WTC11 (cell line): ENCODE measurements at regions not wholly inside any gene's neighbourhood (a gene's known extent, or its start where the extent isn't known, plus 50 kb on each side); places are given as distances from the start of the nearest gene placed in this dataset.

Source experiments
- ATAC-seq: fragments of 200-7000 bp; cut with Tn5 transposase; 2 replicates; pipeline ENCODE4 v1.10.0; 2021; ENCODE audit warnings: mild to moderate bottlenecking, moderate library complexity
- CTCF ChIA-PET: fragments of 300-600 bp; sonication (Branson Sonifier 250); formaldehyde crosslinking; loops from one replicate; lab custom pipeline; 2021; ENCODE audit warnings: antibody characterized with exemption; lab: Charles Lee
- POLR2A ChIA-PET: fragments of 350-600 bp; sonication (Branson Sonifier 250); formaldehyde crosslinking; loops from one replicate; lab custom pipeline; 2021; ENCODE audit warnings: antibody characterized with exemption; lab: Charles Lee
- DNase-seq: peaks from one replicate; pipeline ENCODE4 v3.0.0; 2021; ENCODE audit warnings: low spot score
- H3K27ac Mint-ChIP-seq: 2 replicates; pipeline ENCODE4 v1.8.0; 2021; ENCODE audit warnings: mixed read lengths
- H3K27me3 Mint-ChIP-seq: 2 replicates; pipeline ENCODE4 v1.8.0; 2021; ENCODE audit warnings: low read depth, mild to moderate bottlenecking, moderate library complexity, mixed read lengths
- H3K36me3 Mint-ChIP-seq: 2 replicates; pipeline ENCODE4 v1.8.0; 2021; ENCODE audit warnings: mixed read lengths
- H3K4me1 Mint-ChIP-seq: 2 replicates; pipeline ENCODE4 v1.8.0; 2022; ENCODE audit warnings: mixed read lengths
- H3K4me3 Mint-ChIP-seq: 2 replicates; pipeline ENCODE4 v1.8.0; 2021; ENCODE audit warnings: mild to moderate bottlenecking, moderate library complexity, mixed read lengths
- H3K9me3 Mint-ChIP-seq: 2 replicates; pipeline ENCODE4 v1.8.0; 2021; ENCODE audit warnings: mixed read lengths
- CBFB ChIP-seq: sonication (generic); formaldehyde crosslinking; IDR thresholded peaks from 2 replicates; pipeline ENCODE4 v1.8.1; 2022; ENCODE audit warnings: mild to moderate bottlenecking, low read depth, missing genetic modification reagents
- IRF2 ChIP-seq: sonication (generic); formaldehyde crosslinking; IDR thresholded peaks from 2 replicates; pipeline ENCODE4 v1.8.0; 2022; ENCODE audit warnings: low read depth, missing genetic modification reagents, borderline replicate concordance
- MXD4 ChIP-seq: fragments of 250-450 bp; sonication (Bioruptor Pico); IDR thresholded peaks from 2 replicates; pipeline ENCODE4 v1.8.0; 2021; ENCODE audit warnings: mild to moderate bottlenecking, moderate library complexity, borderline replicate concordance
- NFYB ChIP-seq: sonication (generic); formaldehyde crosslinking; conservative IDR thresholded peaks from 2 replicates; pipeline ENCODE4 v1.8.0; 2022; ENCODE audit warnings: low read depth, missing genetic modification reagents
- NR1H2 ChIP-seq: sonication (generic); formaldehyde crosslinking; IDR thresholded peaks from 2 replicates; pipeline ENCODE4 v1.9.0; 2021; ENCODE audit warnings: mild to moderate bottlenecking, moderate library complexity, missing genetic modification reagents
- PRRX2 ChIP-seq: fragments of 250-450 bp; sonication (Bioruptor Pico); IDR thresholded peaks from 2 replicates; pipeline ENCODE4 v1.8.0; 2021; ENCODE audit warnings: mild to moderate bottlenecking
- RORB ChIP-seq: fragments of 250-450 bp; sonication (Bioruptor Pico); IDR thresholded peaks from 2 replicates; pipeline ENCODE4 v1.9.0; 2021; ENCODE audit warnings: mild to moderate bottlenecking
- SOX15 ChIP-seq: fragments of 250-450 bp; sonication (Bioruptor Pico); IDR thresholded peaks from 2 replicates; pipeline ENCODE4 v1.9.0; 2021; ENCODE audit warnings: mild to moderate bottlenecking
- TEAD1 ChIP-seq: sonication (generic); formaldehyde crosslinking; IDR thresholded peaks from 2 replicates; pipeline ENCODE4 v1.8.0; 2022; ENCODE audit warnings: mild to moderate bottlenecking, missing genetic modification reagents
- TEAD4 ChIP-seq: sonication (generic); formaldehyde crosslinking; IDR thresholded peaks from 2 replicates; pipeline ENCODE4 v1.8.0; 2022; ENCODE audit warnings: mild to moderate bottlenecking, missing genetic modification reagents
- TP53 ChIP-seq: sonication (generic); formaldehyde crosslinking; IDR thresholded peaks from 2 replicates; pipeline ENCODE4 v1.8.1; 2023; ENCODE audit warnings: mild to moderate bottlenecking, missing genetic modification reagents
- ZNF317 ChIP-seq: sonication (generic); formaldehyde crosslinking; IDR thresholded peaks from 2 replicates; pipeline ENCODE4 v1.8.1; 2023; ENCODE audit warnings: low read depth, mild to moderate bottlenecking, moderate library complexity, missing genetic modification reagents, borderline replicate concordance
- ZNF671 ChIP-seq: fragments of 250-450 bp; sonication (Bioruptor Pico); IDR thresholded peaks from 2 replicates; pipeline ENCODE4 v1.8.0; 2021; ENCODE audit warnings: mild to moderate bottlenecking
- TF ChIP-seq, protein P1 (sequence below): fragments of 250-450 bp; sonication (Bioruptor Pico); IDR thresholded peaks from 2 replicates; pipeline ENCODE4 v1.9.0; 2021; ENCODE audit warnings: mild to moderate bottlenecking
- TF ChIP-seq, protein P2 (sequence below): sonication (generic); formaldehyde crosslinking; IDR thresholded peaks from 2 replicates; pipeline ENCODE4 v1.8.0; 2022; ENCODE audit warnings: mild to moderate bottlenecking, missing genetic modification reagents
- TF ChIP-seq, protein P3 (sequence below): fragments of 200-600 bp; IDR thresholded peaks from 2 replicates; pipeline ENCODE4 v1.8.0; 2022; ENCODE audit warnings: antibody characterized with exemption
- TF ChIP-seq, protein P4 (sequence below): sonication (generic); formaldehyde crosslinking; IDR thresholded peaks from 2 replicates; pipeline ENCODE4 v1.8.1; 2022; ENCODE audit warnings: mild to moderate bottlenecking, moderate library complexity, missing genetic modification reagents
- TF ChIP-seq, protein P5 (sequence below): sonication (generic); formaldehyde crosslinking; IDR thresholded peaks from 2 replicates; pipeline ENCODE4 v1.8.1; 2022; ENCODE audit warnings: mild to moderate bottlenecking, missing genetic modification reagents, moderate library complexity, borderline replicate concordance
- TF ChIP-seq, protein P6 (sequence below): fragments of 250-450 bp; sonication (Bioruptor Pico); IDR thresholded peaks from 2 replicates; pipeline ENCODE4 v2.1.2; 2022; ENCODE audit warnings: mild to moderate bottlenecking, moderate library complexity
- TF ChIP-seq, protein P7 (sequence below): sonication (generic); formaldehyde crosslinking; IDR thresholded peaks from 2 replicates; pipeline ENCODE4 v1.8.1; 2023; ENCODE audit warnings: mild to moderate bottlenecking, missing genetic modification reagents, borderline replicate concordance

DNA sequence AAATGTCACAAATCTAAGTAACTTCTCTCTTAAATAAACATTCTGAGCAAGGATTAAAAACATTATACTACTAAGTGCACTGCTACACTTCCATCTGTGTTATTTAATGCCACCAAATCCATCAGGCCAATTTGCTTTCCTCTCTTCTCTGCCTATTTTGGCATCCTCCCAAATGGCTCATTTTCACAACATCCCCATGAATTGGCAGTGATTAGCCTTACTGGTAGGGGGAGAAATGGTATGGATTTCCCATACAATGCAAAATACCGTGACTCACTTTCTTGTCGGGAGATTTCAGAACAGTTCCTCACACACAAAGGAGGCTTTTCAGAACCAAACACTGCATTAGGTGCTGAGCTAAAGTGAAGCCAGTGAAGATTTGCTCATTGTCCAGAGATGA is 195.7 kb downstream of the MIS18A start:
- ChIA-PET POLR2A (no interaction called here), CTCF (interaction anchor here (1.7 kb wide), 1 partner anchor 13 kb away, joined by 7 read pairs; no protein-coding TSS in a partner anchor)
- H3K27ac Mint-ChIP-seq, result no peak overlapping the region
- no peaks in the 10 kb centered on the region for H3K4me1 Mint-ChIP-seq
- no peak for ATAC-seq
- H3K27me3 Mint-ChIP-seq, result peaks cover 4% of the 10 kb centered on the region; the same call in 1 of the 2 replicates
- H3K36me3 Mint-ChIP-seq, result no peaks in the 10 kb centered on the region
- H3K9me3 Mint-ChIP-seq, result peaks cover 15% of the 10 kb centered on the region
- no peak for DNase-seq
- TF ChIP-seq, protein P1, sequence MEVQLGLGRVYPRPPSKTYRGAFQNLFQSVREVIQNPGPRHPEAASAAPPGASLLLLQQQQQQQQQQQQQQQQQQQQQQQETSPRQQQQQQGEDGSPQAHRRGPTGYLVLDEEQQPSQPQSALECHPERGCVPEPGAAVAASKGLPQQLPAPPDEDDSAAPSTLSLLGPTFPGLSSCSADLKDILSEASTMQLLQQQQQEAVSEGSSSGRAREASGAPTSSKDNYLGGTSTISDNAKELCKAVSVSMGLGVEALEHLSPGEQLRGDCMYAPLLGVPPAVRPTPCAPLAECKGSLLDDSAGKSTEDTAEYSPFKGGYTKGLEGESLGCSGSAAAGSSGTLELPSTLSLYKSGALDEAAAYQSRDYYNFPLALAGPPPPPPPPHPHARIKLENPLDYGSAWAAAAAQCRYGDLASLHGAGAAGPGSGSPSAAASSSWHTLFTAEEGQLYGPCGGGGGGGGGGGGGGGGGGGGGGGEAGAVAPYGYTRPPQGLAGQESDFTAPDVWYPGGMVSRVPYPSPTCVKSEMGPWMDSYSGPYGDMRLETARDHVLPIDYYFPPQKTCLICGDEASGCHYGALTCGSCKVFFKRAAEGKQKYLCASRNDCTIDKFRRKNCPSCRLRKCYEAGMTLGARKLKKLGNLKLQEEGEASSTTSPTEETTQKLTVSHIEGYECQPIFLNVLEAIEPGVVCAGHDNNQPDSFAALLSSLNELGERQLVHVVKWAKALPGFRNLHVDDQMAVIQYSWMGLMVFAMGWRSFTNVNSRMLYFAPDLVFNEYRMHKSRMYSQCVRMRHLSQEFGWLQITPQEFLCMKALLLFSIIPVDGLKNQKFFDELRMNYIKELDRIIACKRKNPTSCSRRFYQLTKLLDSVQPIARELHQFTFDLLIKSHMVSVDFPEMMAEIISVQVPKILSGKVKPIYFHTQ (CRISPR knock-in tag), result no peak
- TF ChIP-seq TEAD4 (CRISPR knock-in tag), result no peak
- TF ChIP-seq RORB, result no peak
- TF ChIP-seq, protein P2, sequence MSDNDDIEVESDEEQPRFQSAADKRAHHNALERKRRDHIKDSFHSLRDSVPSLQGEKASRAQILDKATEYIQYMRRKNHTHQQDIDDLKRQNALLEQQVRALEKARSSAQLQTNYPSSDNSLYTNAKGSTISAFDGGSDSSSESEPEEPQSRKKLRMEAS, result no peak
- no peak for TF ChIP-seq NFYB (CRISPR knock-in tag)
- TF ChIP-seq, protein P3, sequence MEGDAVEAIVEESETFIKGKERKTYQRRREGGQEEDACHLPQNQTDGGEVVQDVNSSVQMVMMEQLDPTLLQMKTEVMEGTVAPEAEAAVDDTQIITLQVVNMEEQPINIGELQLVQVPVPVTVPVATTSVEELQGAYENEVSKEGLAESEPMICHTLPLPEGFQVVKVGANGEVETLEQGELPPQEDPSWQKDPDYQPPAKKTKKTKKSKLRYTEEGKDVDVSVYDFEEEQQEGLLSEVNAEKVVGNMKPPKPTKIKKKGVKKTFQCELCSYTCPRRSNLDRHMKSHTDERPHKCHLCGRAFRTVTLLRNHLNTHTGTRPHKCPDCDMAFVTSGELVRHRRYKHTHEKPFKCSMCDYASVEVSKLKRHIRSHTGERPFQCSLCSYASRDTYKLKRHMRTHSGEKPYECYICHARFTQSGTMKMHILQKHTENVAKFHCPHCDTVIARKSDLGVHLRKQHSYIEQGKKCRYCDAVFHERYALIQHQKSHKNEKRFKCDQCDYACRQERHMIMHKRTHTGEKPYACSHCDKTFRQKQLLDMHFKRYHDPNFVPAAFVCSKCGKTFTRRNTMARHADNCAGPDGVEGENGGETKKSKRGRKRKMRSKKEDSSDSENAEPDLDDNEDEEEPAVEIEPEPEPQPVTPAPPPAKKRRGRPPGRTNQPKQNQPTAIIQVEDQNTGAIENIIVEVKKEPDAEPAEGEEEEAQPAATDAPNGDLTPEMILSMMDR, result no peak
- no peak for TF ChIP-seq NR1H2 (CRISPR knock-in tag)
- TF ChIP-seq, protein P4, sequence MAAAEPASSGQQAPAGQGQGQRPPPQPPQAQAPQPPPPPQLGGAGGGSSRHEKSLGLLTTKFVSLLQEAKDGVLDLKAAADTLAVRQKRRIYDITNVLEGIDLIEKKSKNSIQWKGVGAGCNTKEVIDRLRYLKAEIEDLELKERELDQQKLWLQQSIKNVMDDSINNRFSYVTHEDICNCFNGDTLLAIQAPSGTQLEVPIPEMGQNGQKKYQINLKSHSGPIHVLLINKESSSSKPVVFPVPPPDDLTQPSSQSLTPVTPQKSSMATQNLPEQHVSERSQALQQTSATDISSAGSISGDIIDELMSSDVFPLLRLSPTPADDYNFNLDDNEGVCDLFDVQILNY (CRISPR knock-in tag), result no peak
- no peak overlapping the region for H3K4me3 Mint-ChIP-seq

DNA sequence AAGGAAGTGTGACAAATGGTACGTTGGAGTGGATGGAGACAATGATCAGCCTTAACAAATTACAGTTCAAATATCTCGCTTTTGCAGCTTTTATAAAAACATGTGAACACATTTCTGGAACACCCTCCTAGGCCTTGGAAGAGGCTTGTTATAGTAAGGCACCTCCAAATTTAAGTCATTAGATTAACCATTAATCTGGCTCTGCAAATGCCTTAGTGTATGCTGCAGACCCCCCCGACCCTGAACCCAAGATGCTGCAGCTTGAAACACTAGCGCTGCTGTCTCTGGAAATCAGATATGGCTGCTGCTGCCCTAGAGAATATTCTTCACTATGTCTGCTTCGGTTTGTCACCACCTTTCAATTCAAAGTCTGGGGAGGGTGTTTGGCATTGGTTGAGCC is 196.4 kb downstream of the MIS18A start:
- peaks cover 15% of the 10 kb centered on the region for H3K9me3 Mint-ChIP-seq
- DNase-seq (no peak), ATAC-seq (no peak)
- H3K27ac Mint-ChIP-seq, result no peak overlapping the region
- H3K36me3 Mint-ChIP-seq, result no peaks in the 10 kb centered on the region
- H3K4me3 Mint-ChIP-seq, result no peak overlapping the region
- peaks cover 4% of the 10 kb centered on the region; the same call in 1 of the 2 replicates for H3K27me3 Mint-ChIP-seq
- ChIA-PET POLR2A (no interaction called here), CTCF (interaction anchor here (1.1 kb wide), 1 partner anchor 13 kb away, joined by 5 read pairs; no protein-coding TSS in a partner anchor)
- H3K4me1 Mint-ChIP-seq, result no peaks in the 10 kb centered on the region
- TF ChIP-seq CBFB, result no peak
- no peak for TF ChIP-seq TEAD4 (CRISPR knock-in tag)
- TF ChIP-seq, protein P5, sequence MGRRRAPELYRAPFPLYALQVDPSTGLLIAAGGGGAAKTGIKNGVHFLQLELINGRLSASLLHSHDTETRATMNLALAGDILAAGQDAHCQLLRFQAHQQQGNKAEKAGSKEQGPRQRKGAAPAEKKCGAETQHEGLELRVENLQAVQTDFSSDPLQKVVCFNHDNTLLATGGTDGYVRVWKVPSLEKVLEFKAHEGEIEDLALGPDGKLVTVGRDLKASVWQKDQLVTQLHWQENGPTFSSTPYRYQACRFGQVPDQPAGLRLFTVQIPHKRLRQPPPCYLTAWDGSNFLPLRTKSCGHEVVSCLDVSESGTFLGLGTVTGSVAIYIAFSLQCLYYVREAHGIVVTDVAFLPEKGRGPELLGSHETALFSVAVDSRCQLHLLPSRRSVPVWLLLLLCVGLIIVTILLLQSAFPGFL, result no peak
- no peak for TF ChIP-seq IRF2 (CRISPR knock-in tag)
- no peak for TF ChIP-seq TEAD1 (CRISPR knock-in tag)
- TF ChIP-seq, protein P6, sequence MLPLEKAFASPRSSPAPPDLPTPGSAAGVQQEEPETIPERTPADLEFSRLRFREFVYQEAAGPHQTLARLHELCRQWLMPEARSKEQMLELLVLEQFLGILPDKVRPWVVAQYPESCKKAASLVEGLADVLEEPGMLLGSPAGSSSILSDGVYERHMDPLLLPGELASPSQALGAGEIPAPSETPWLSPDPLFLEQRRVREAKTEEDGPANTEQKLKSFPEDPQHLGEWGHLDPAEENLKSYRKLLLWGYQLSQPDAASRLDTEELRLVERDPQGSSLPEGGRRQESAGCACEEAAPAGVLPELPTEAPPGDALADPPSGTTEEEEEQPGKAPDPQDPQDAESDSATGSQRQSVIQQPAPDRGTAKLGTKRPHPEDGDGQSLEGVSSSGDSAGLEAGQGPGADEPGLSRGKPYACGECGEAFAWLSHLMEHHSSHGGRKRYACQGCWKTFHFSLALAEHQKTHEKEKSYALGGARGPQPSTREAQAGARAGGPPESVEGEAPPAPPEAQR, result no peak
- TF ChIP-seq, protein P1 (CRISPR knock-in tag), result no peak
- TF ChIP-seq TP53 (CRISPR knock-in tag), result no peak
- TF ChIP-seq PRRX2 (CRISPR knock-in tag), result no peak
- no peak for TF ChIP-seq ZNF317
- TF ChIP-seq MXD4, result no peak
- TF ChIP-seq, protein P7, sequence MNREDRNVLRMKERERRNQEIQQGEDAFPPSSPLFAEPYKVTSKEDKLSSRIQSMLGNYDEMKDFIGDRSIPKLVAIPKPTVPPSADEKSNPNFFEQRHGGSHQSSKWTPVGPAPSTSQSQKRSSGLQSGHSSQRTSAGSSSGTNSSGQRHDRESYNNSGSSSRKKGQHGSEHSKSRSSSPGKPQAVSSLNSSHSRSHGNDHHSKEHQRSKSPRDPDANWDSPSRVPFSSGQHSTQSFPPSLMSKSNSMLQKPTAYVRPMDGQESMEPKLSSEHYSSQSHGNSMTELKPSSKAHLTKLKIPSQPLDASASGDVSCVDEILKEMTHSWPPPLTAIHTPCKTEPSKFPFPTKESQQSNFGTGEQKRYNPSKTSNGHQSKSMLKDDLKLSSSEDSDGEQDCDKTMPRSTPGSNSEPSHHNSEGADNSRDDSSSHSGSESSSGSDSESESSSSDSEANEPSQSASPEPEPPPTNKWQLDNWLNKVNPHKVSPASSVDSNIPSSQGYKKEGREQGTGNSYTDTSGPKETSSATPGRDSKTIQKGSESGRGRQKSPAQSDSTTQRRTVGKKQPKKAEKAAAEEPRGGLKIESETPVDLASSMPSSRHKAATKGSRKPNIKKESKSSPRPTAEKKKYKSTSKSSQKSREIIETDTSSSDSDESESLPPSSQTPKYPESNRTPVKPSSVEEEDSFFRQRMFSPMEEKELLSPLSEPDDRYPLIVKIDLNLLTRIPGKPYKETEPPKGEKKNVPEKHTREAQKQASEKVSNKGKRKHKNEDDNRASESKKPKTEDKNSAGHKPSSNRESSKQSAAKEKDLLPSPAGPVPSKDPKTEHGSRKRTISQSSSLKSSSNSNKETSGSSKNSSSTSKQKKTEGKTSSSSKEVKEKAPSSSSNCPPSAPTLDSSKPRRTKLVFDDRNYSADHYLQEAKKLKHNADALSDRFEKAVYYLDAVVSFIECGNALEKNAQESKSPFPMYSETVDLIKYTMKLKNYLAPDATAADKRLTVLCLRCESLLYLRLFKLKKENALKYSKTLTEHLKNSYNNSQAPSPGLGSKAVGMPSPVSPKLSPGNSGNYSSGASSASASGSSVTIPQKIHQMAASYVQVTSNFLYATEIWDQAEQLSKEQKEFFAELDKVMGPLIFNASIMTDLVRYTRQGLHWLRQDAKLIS (CRISPR knock-in tag), result no peak
- no peak for TF ChIP-seq SOX15 (CRISPR knock-in tag)
- no peak for TF ChIP-seq ZNF671 (CRISPR knock-in tag)
